HL-60 (cell line): ENCODE measurements at regions not wholly inside any gene's neighbourhood (a gene's known extent, or its start where the extent isn't known, plus 50 kb on each side); places are given as distances from the start of the nearest gene placed in this dataset.

Experiments used
- CTCF ChIP-seq: IDR thresholded peaks from one replicate; pipeline ENCODE4 v1.5.1; 2011; ENCODE audit warnings: low read length, control low read depth, inconsistent platforms; ENCODE audit not compliant: insufficient read depth
- POLR2AphosphoS5 ChIP-seq: IDR thresholded peaks from 2 replicates; pipeline ENCODE4 v1.6.1; 2012; ENCODE audit warnings: low read depth
- REST ChIP-seq: IDR thresholded peaks from 2 replicates; pipeline ENCODE4 v1.6.1; 2012; ENCODE audit warnings: low read depth; ENCODE audit not compliant: insufficient replicate concordance

GRCh38 chr2:156147594-156148330 lies 184.8 kb downstream of the NR4A2 start:
- no peak for TF ChIP-seq REST
- no peak for TF ChIP-seq POLR2AphosphoS5
- TF ChIP-seq CTCF, result no peak
